HepG2 (cell line): ENCODE measurements at regions not wholly inside any gene's neighbourhood (a gene's known extent, or its start where the extent isn't known, plus 50 kb on each side); places are given as distances from the start of the nearest gene placed in this dataset.

ENCODE experiments used
- POLR2A ChIP-seq, 2 experiments: IDR thresholded peaks; 2 replicates each; pipeline ENCODE4 v1.6.1; 2011; ENCODE audit warnings: low read depth in 2 of 2, low read length in 2 of 2, mild to moderate bottlenecking in 1 of 2, moderate library complexity in 1 of 2; ENCODE audit not compliant: insufficient read depth in 1 of 2
- RELA ChIP-seq: sonication (generic); formaldehyde crosslinking; IDR thresholded peaks from 2 replicates; pipeline ENCODE4 v1.4.0; 2020; ENCODE audit warnings: missing genetic modification reagents
- RORA ChIP-seq: sonication (generic); formaldehyde crosslinking; IDR thresholded peaks from 2 replicates; pipeline ENCODE4 v1.5.0; 2020; ENCODE audit warnings: mild to moderate bottlenecking, missing genetic modification reagents, moderate library complexity
- TARDBP ChIP-seq: sonication (generic); formaldehyde crosslinking; IDR thresholded peaks from 2 replicates; pipeline ENCODE4 v1.8.0; 2022; ENCODE audit warnings: mild to moderate bottlenecking, missing genetic modification reagents
- TBP ChIP-seq: sonication (generic); formaldehyde crosslinking; IDR thresholded peaks from 2 replicates; pipeline ENCODE4 v1.5.0; 2020; ENCODE audit warnings: missing genetic modification reagents
- TCF12 ChIP-seq, 2 experiments: fragments of 450-650 bp in 1 of 2; sonication (generic) in 1 of 2; formaldehyde crosslinking in 1 of 2; IDR thresholded peaks; 2 replicates each; pipeline versions ENCODE4 v1.6.1 to v1.8.0; 2017 to 2022; ENCODE audit warnings: antibody characterized with exemption in 1 of 2, mild to moderate bottlenecking in 1 of 2, missing genetic modification reagents in 1 of 2, moderate library complexity in 1 of 2
- TCF7 ChIP-seq: sonication (generic); IDR thresholded peaks from 2 replicates; pipeline ENCODE4 v1.6.1; 2016; ENCODE audit warnings: antibody characterized with exemption, low read depth
- ZBTB33 ChIP-seq: sonication (generic); formaldehyde crosslinking; IDR thresholded peaks from 2 replicates; pipeline ENCODE4 v1.4.0; 2020; ENCODE audit warnings: missing genetic modification reagents
- ZSCAN21 ChIP-seq: sonication (generic); formaldehyde crosslinking; IDR thresholded peaks from 2 replicates; pipeline ENCODE4 v1.8.0; 2022; ENCODE audit warnings: mild to moderate bottlenecking, missing genetic modification reagents, moderate library complexity, borderline replicate concordance
- TF ChIP-seq, protein P1 (sequence below): sonication (generic); formaldehyde crosslinking; IDR thresholded peaks from 2 replicates; pipeline ENCODE4 v1.5.0; 2020; ENCODE audit warnings: mild to moderate bottlenecking, missing genetic modification reagents, moderate library complexity
- TF ChIP-seq, protein P2 (sequence below): sonication (generic); formaldehyde crosslinking; IDR thresholded peaks from 2 replicates; pipeline ENCODE4 v1.4.0; 2020; ENCODE audit warnings: missing genetic modification reagents

DNA sequence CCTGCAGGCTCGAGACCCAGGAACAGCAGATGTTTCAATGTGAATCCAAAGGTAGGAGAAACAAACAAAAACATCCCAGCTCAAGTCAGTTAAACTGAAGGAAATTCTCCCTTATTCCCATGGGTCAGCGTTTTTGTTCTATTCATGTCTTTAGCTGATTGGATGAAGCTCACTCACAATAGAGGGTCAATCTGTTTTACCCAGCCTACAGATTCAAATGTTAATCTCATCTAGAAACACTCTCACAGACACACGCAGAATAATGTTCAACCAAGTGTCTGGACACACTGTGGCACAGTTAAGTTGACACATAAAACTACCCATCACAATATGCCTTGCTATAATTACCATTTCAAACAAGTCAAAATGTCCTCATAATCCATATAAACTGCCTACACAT is 180.6 kb upstream of the CDH8 start:
- TF ChIP-seq, protein P1, sequence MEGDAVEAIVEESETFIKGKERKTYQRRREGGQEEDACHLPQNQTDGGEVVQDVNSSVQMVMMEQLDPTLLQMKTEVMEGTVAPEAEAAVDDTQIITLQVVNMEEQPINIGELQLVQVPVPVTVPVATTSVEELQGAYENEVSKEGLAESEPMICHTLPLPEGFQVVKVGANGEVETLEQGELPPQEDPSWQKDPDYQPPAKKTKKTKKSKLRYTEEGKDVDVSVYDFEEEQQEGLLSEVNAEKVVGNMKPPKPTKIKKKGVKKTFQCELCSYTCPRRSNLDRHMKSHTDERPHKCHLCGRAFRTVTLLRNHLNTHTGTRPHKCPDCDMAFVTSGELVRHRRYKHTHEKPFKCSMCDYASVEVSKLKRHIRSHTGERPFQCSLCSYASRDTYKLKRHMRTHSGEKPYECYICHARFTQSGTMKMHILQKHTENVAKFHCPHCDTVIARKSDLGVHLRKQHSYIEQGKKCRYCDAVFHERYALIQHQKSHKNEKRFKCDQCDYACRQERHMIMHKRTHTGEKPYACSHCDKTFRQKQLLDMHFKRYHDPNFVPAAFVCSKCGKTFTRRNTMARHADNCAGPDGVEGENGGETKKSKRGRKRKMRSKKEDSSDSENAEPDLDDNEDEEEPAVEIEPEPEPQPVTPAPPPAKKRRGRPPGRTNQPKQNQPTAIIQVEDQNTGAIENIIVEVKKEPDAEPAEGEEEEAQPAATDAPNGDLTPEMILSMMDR (CRISPR knock-in tag), result no peak
- TF ChIP-seq ZSCAN21 (CRISPR knock-in tag) (no peak), RELA (no peak), TCF12 (IDR thresholded peaks at IDR 0.05) (no peak), TCF12 (CRISPR knock-in tag; IDR thresholded peaks at IDR 0.05) (no peak), TBP (CRISPR knock-in tag) (no peak), TARDBP (CRISPR knock-in tag) (no peak), RORA (CRISPR knock-in tag) (no peak), TCF7 (no peak), ZBTB33 (CRISPR knock-in tag) (no peak), POLR2A (IDR thresholded peaks at IDR 0.05; ENCODE audit: insufficient read depth in 1 of 2, low read depth in 2 of 2, low read length in 2 of 2) (no peak)
- TF ChIP-seq, protein P2, sequence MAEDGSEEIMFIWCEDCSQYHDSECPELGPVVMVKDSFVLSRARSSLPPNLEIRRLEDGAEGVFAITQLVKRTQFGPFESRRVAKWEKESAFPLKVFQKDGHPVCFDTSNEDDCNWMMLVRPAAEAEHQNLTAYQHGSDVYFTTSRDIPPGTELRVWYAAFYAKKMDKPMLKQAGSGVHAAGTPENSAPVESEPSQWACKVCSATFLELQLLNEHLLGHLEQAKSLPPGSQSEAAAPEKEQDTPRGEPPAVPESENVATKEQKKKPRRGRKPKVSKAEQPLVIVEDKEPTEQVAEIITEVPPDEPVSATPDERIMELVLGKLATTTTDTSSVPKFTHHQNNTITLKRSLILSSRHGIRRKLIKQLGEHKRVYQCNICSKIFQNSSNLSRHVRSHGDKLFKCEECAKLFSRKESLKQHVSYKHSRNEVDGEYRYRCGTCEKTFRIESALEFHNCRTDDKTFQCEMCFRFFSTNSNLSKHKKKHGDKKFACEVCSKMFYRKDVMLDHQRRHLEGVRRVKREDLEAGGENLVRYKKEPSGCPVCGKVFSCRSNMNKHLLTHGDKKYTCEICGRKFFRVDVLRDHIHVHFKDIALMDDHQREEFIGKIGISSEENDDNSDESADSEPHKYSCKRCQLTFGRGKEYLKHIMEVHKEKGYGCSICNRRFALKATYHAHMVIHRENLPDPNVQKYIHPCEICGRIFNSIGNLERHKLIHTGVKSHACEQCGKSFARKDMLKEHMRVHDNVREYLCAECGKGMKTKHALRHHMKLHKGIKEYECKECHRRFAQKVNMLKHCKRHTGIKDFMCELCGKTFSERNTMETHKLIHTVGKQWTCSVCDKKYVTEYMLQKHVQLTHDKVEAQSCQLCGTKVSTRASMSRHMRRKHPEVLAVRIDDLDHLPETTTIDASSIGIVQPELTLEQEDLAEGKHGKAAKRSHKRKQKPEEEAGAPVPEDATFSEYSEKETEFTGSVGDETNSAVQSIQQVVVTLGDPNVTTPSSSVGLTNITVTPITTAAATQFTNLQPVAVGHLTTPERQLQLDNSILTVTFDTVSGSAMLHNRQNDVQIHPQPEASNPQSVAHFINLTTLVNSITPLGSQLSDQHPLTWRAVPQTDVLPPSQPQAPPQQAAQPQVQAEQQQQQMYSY (CRISPR knock-in tag), result no peak
